HepG2 (cell line): ENCODE measurements at regions not wholly inside any gene's neighbourhood (a gene's known extent, or its start where the extent isn't known, plus 50 kb on each side); places are given as distances from the start of the nearest gene placed in this dataset.

ENCODE experiments used
- ATAC-seq: fragments of 200-7000 bp; cut with Tn5 transposase; 3 replicates; pipeline ENCODE4 v1.9.1; 2020; ENCODE audit warnings: mild to moderate bottlenecking, moderate library complexity
- BruUV-seq: library from RNA; stranded (reverse); fragments of 400-500 nt; replicated peaks from 2 replicates; lab custom pipeline; 2021; lab: Mats Ljungman, UMichigan
- CTCF ChIA-PET: fragments of 300-600 bp; formaldehyde crosslinking; extraction: SDS; loops from one replicate; lab custom pipeline; 2021; ENCODE audit warnings: low total read pairs, inconsistent platforms, low intra/inter-chr PET ratio; lab: Yijun Ruan, JAX
- POLR2A ChIA-PET: fragments of 350-600 bp; sonication (Branson Sonifier 250); formaldehyde crosslinking; loops from one replicate; lab custom pipeline; 2020; ENCODE audit warnings: antibody characterized with exemption, inconsistent platforms; lab: Yijun Ruan, JAX
- DNase-seq: peaks from one replicate; pipeline ENCODE4 v3.0.0-alpha.2; 2015; ENCODE audit warnings: low spot score
- FAIRE-seq: peaks from 3 replicates; lab custom pipeline; 2011; peaks lifted over from hg19 to GRCh38; lab: Jason Lieb, UNC
- H2AFZ ChIP-seq: one replicate; pipeline ENCODE4 v1.6.1; 2011; ENCODE audit warnings: low read length, inconsistent platforms
- H3K27ac ChIP-seq: fragments of 300-600 bp; 3 replicates; pipeline ENCODE4 v1.8.0; 2011; ENCODE audit warnings: mixed run types, mild to moderate bottlenecking, mixed read lengths, low read length, inconsistent platforms; ENCODE audit not compliant: insufficient read depth; ENCODE audit errors: extremely low read length
- H3K27me3 ChIP-seq, 2 experiments: fragments of 200-600 bp in 1 of 2; 2 replicates in 1 of 2; 3 replicates in 1 of 2; pipeline versions ENCODE4 v1.6.0 to v1.8.0; 2011; ENCODE audit warnings: low read length in 2 of 2, mild to moderate bottlenecking in 2 of 2, moderate library complexity in 2 of 2, inconsistent platforms in 1 of 2; ENCODE audit not compliant: insufficient read depth in 2 of 2, control insufficient read depth in 1 of 2
- H3K36me3 ChIP-seq, 2 experiments: fragments of 200-600 bp in 1 of 2; replicated peaks in 1 of 2; 2 replicates in 1 of 2; 3 replicates in 1 of 2; pipeline versions ENCODE4 v1.5.1 to v1.8.0; 2011; ENCODE audit warnings: low read length in 2 of 2, inconsistent platforms in 1 of 2; ENCODE audit not compliant: insufficient read depth in 2 of 2, control insufficient read depth in 1 of 2
- H3K4me1 ChIP-seq: 2 replicates; pipeline ENCODE4 v1.5.1; 2012; ENCODE audit warnings: low read length, inconsistent platforms; ENCODE audit not compliant: insufficient read depth
- H3K4me2 ChIP-seq: 2 replicates; pipeline ENCODE4 v1.6.0; 2011; ENCODE audit warnings: low read depth, low read length, inconsistent platforms
- H3K4me3 ChIP-seq, 3 experiments: fragments of 200-600 bp in 1 of 3; sonication (generic), shearing (Covaris generic) in 1 of 3; replicated peaks in 1 of 3; 2 replicates each; pipeline ENCODE4 v1.5.1; 2011 to 2016; ENCODE audit warnings: low read length in 3 of 3, inconsistent platforms in 2 of 3, low read depth in 2 of 3, mild to moderate bottlenecking in 2 of 3, control low read depth in 1 of 3, mixed read lengths in 1 of 3; ENCODE audit not compliant: insufficient read depth in 1 of 3
- H3K79me2 ChIP-seq: one replicate; pipeline ENCODE4 v1.6.1; 2011; ENCODE audit warnings: low read length, inconsistent platforms; ENCODE audit not compliant: insufficient read depth
- H3K9ac ChIP-seq: 2 replicates; pipeline ENCODE4 v1.6.0; 2011; ENCODE audit warnings: mild to moderate bottlenecking, low read depth, low read length, inconsistent platforms; ENCODE audit not compliant: insufficient read depth
- H3K9me3 ChIP-seq: 2 replicates; pipeline ENCODE4 v1.5.1; 2012; ENCODE audit warnings: mild to moderate bottlenecking, low read length
- H4K20me1 ChIP-seq: 2 replicates; pipeline ENCODE4 v1.6.0; 2011; ENCODE audit warnings: inconsistent platforms, mild to moderate bottlenecking, low read length, moderate library complexity; ENCODE audit not compliant: insufficient read depth
- DMAP1 ChIP-seq: IDR thresholded peaks from 2 replicates; pipeline ENCODE4 v1.6.1; 2016
- HOXA3 ChIP-seq: sonication (generic); formaldehyde crosslinking; IDR thresholded peaks from 2 replicates; pipeline ENCODE4 v1.5.0; 2020; ENCODE audit warnings: missing genetic modification reagents
- HOXA7 ChIP-seq: sonication (generic); formaldehyde crosslinking; IDR thresholded peaks from 2 replicates; pipeline ENCODE4 v1.8.1; 2022; ENCODE audit warnings: mild to moderate bottlenecking, missing genetic modification reagents, moderate library complexity
- KLF12 ChIP-seq: sonication (generic); formaldehyde crosslinking; IDR thresholded peaks from 2 replicates; pipeline ENCODE4 v1.4.0; 2020; ENCODE audit warnings: missing genetic modification reagents, borderline replicate concordance
- NCOA1 ChIP-seq: sonication (generic); formaldehyde crosslinking; IDR thresholded peaks from 2 replicates; pipeline ENCODE4 v1.9.0; 2021; ENCODE audit warnings: missing genetic modification reagents
- NCOA2 ChIP-seq: sonication (generic); formaldehyde crosslinking; IDR thresholded peaks from 2 replicates; pipeline ENCODE4 v1.8.0; 2022; ENCODE audit warnings: inconsistent platforms
- NFKB2 ChIP-seq: sonication (generic); formaldehyde crosslinking; IDR thresholded peaks from 2 replicates; pipeline ENCODE4 v1.4.0; 2020; ENCODE audit warnings: missing genetic modification reagents, borderline replicate concordance
- NFKBIZ ChIP-seq: IDR thresholded peaks from 2 replicates; pipeline ENCODE4 v1.6.1; 2018; ENCODE audit warnings: missing genetic modification reagents, missing compliant biosample characterization
- ZBTB2 ChIP-seq: sonication (generic); formaldehyde crosslinking; IDR thresholded peaks from 2 replicates; pipeline ENCODE4 v1.8.0; 2022; ENCODE audit warnings: low read depth, missing genetic modification reagents
- ZBTB26 ChIP-seq: IDR thresholded peaks from 2 replicates; pipeline ENCODE4 v1.6.1; 2016; ENCODE audit warnings: missing compliant biosample characterization, missing genetic modification reagents, borderline replicate concordance
- ZMYM3 ChIP-seq: sonication (generic); formaldehyde crosslinking; IDR thresholded peaks from 2 replicates; pipeline ENCODE4 v1.5.1; 2020; ENCODE audit warnings: mild to moderate bottlenecking, missing genetic modification reagents
- ZNF124 ChIP-seq: sonication (generic); formaldehyde crosslinking; IDR thresholded peaks from 2 replicates; pipeline ENCODE4 v1.4.0; 2020; ENCODE audit warnings: missing genetic modification reagents
- ZNF253 ChIP-seq: sonication (generic); formaldehyde crosslinking; IDR thresholded peaks from 2 replicates; pipeline ENCODE4 v1.8.0; 2022; ENCODE audit warnings: mild to moderate bottlenecking, missing genetic modification reagents, borderline replicate concordance
- ZNF615 ChIP-seq: sonication (generic); formaldehyde crosslinking; IDR thresholded peaks from 2 replicates; pipeline ENCODE4 v1.5.0; 2020; ENCODE audit warnings: mild to moderate bottlenecking, missing genetic modification reagents, borderline replicate concordance
- WGBS: methylation state at CpG from one replicate; pipeline ENCODE4 v1.1.6; 2017; ENCODE audit warnings: low lambda C conversion rate; 5-methylcytosine and 5-hydroxymethylcytosine counted together
- in situ Hi-C: cut with HindIII; loops from 2 replicates; pipeline ENCODE4 v1.10.0; 2017; ENCODE audit warnings: low pct_unique_long_range_greater_than_20kb; ENCODE audit not compliant: extremely low pct_ligation_motif_present
- intact Hi-C: fragments of 100-400 bp; cut with micrococcal nuclease; formaldehyde crosslinking; loops from one replicate; pipeline ENCODE4 v1.10.0; 2022; ENCODE audit not compliant: unreplicated experiment
- TF ChIP-seq, protein P1 (sequence below): IDR thresholded peaks from 2 replicates; pipeline ENCODE4 v1.6.1; 2016; ENCODE audit warnings: mild to moderate bottlenecking

DNA sequence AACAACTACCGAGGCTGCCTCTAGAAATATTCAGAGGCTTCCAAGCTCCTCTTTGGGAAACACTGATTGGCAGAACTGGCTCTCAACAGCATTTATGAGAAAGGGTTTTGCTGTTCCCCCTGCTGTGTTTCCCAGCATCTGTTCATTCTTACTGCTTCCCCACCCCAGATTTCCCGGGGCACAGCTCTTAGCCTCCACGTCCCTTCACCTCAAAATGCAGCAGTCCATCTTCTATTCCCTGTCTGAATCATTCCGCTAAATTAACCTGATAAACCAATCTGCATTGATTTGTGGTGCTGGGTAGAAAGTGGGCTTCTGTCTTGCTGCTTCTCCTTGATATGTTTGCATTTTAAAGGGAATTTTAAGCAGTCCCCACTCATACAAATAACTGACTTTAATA, 67.4 kb downstream of the PLK2 start:
- ChIA-PET CTCF (no interaction called here), POLR2A (no interaction called here)
- no peak for ATAC-seq

More for the DNA sequence above, 67.4 kb downstream of the PLK2 start:
- H3K4me2 ChIP-seq: no peak overlapping the region
- DNase-seq (no peak), FAIRE-seq (no peak)
- H3K4me1 ChIP-seq: no peaks in the 10 kb centered on the region
- no peak overlapping the region for H3K4me3 ChIP-seq
- H3K27ac ChIP-seq: no peak overlapping the region
- no peaks in the 10 kb centered on the region for H3K9me3 ChIP-seq
- H3K9ac ChIP-seq: no peak overlapping the region
- no peak overlapping the region for H2AFZ ChIP-seq
- no peaks in the 10 kb centered on the region; a peak in 1 of 5 replicates for H3K27me3 ChIP-seq
- H4K20me1 ChIP-seq: no peaks in the 10 kb centered on the region
- intact Hi-C loops (no loop called here), in situ Hi-C loops (no loop called here)
- H3K79me2 ChIP-seq: no peaks in the 10 kb centered on the region
- no peaks in the 10 kb centered on the region for H3K36me3 ChIP-seq
- TF ChIP-seq ZMYM3 (no peak), KLF12 (no peak), NCOA2 (CRISPR knock-in tag) (no peak), ZNF253 (no peak), ZNF124 (CRISPR knock-in tag) (no peak), ZNF615 (CRISPR knock-in tag) (no peak), ZBTB26 (CRISPR knock-in tag) (no peak), HOXA3 (CRISPR knock-in tag) (no peak), NFKBIZ (CRISPR knock-in tag) (no peak), DMAP1 (CRISPR knock-in tag) (no peak), NCOA1 (CRISPR knock-in tag) (no peak), NFKB2 (CRISPR knock-in tag) (no peak), ZBTB2 (CRISPR knock-in tag) (no peak), HOXA7 (no peak)
- TF ChIP-seq, protein P1, sequence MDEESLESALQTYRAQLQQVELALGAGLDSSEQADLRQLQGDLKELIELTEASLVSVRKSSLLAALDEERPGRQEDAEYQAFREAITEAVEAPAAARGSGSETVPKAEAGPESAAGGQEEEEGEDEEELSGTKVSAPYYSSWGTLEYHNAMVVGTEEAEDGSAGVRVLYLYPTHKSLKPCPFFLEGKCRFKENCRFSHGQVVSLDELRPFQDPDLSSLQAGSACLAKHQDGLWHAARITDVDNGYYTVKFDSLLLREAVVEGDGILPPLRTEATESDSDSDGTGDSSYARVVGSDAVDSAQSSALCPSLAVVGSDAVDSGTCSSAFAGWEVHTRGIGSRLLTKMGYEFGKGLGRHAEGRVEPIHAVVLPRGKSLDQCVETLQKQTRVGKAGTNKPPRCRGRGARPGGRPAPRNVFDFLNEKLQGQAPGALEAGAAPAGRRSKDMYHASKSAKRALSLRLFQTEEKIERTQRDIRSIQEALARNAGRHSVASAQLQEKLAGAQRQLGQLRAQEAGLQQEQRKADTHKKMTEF (CRISPR knock-in tag): no peak
- WGBS: 1% methylated on average over 4 of the region's 4 CpGs
- no TSS peak for BruUV-seq
